ENCODE measurements at regions not wholly inside any gene's neighbourhood (a gene's known extent, or its start where the extent isn't known, plus 50 kb on each side); places are given as distances from the start of the nearest gene placed in this dataset.

GRCh38 chr3:70647094-70647493, 334.7 kb upstream of the MDFIC2 start:
- Histone ChIP-seq H3K9me1 (ENCODE audit: control insufficient read depth, extremely low read depth, insufficient read depth, low read length) (no peaks in the 10 kb centered on the region), H3K27ac (ENCODE audit: control insufficient read depth, insufficient read depth, low read length) (no peak overlapping the region), H3K79me2 (ENCODE audit: control insufficient read depth, insufficient read depth, low read length) (no peaks in the 10 kb centered on the region), H3K4me3 (ENCODE audit: control insufficient read depth in 2 of 3, extremely low read depth in 1 of 3, insufficient read depth in 2 of 3, low read depth in 1 of 3, low read length in 3 of 3) (no peak overlapping the region), H3K9ac (ENCODE audit: control insufficient read depth, extremely low read depth, insufficient read depth, low read length) (no peak overlapping the region), H3K9me3 (ENCODE audit: control insufficient read depth, low read depth, low read length) (no peaks in the 10 kb centered on the region), H3K4me2 (ENCODE audit: control insufficient read depth, extremely low read depth, insufficient read depth, low read depth, low read length) (no peak overlapping the region), H3K4me1 (ENCODE audit: control insufficient read depth, extremely low read depth, insufficient read depth, low read length) (no peaks in the 10 kb centered on the region), H2AFZ (ENCODE audit: control insufficient read depth, low read length) (no peak overlapping the region), H4K20me1 (ENCODE audit: control insufficient read depth, extremely low read depth, insufficient read depth, low read length) (no peaks in the 10 kb centered on the region), H3K27me3 (ENCODE audit: control insufficient read depth, extremely low read depth, insufficient read depth, low read length) (no peaks in the 10 kb centered on the region), H3K36me3 (ENCODE audit: control insufficient read depth in 2 of 2, extremely low read depth in 1 of 2, insufficient read depth in 2 of 2, low read length in 2 of 2) (no peaks in the 10 kb centered on the region)
- dilution Hi-C loops (cut with MboI; ENCODE audit: extremely low pct_ligation_motif_present, low sequenced_read_pairs): no loop called here
- DNase-seq (ENCODE audit: low read depth, low spot score) (no peak), FAIRE-seq (no peak)
- TF ChIP-seq CTCF (optimal IDR thresholded peaks at IDR 0.05 in 1 of 3, IDR thresholded peaks at IDR 0.05 in 1 of 3, conservative IDR thresholded peaks at IDR 0.05 in 1 of 3; ENCODE audit: extremely low read depth in 1 of 3, insufficient read depth in 2 of 3, low read length in 3 of 3) (no peak), EZH2 (IDR thresholded peaks at IDR 0.05; ENCODE audit: low read length) (no peak)

GRCh38 chr3:70646635-70647034, 334.2 kb upstream of the MDFIC2 start:
- no peak overlapping the region for H2AFZ ChIP-seq (ENCODE audit: control insufficient read depth, low read length)
- no peaks in the 10 kb centered on the region for H3K4me1 ChIP-seq (ENCODE audit: control insufficient read depth, extremely low read depth, insufficient read depth, low read length)
- dilution Hi-C loops (cut with MboI; ENCODE audit: extremely low pct_ligation_motif_present, low sequenced_read_pairs): no loop called here
- H4K20me1 ChIP-seq (ENCODE audit: control insufficient read depth, extremely low read depth, insufficient read depth, low read length): no peaks in the 10 kb centered on the region
- TF ChIP-seq EZH2 (IDR thresholded peaks at IDR 0.05; ENCODE audit: low read length) (no peak), CTCF (optimal IDR thresholded peaks at IDR 0.05 in 1 of 3, IDR thresholded peaks at IDR 0.05 in 1 of 3, conservative IDR thresholded peaks at IDR 0.05 in 1 of 3; ENCODE audit: extremely low read depth in 1 of 3, insufficient read depth in 2 of 3, low read length in 3 of 3) (no peak)
- no peak for DNase-seq (ENCODE audit: low read depth, low spot score)
- H3K9ac ChIP-seq (ENCODE audit: control insufficient read depth, extremely low read depth, insufficient read depth, low read length): no peak overlapping the region
- no peaks in the 10 kb centered on the region for H3K79me2 ChIP-seq (ENCODE audit: control insufficient read depth, insufficient read depth, low read length)
- no peak for FAIRE-seq
- no peaks in the 10 kb centered on the region for H3K36me3 ChIP-seq (ENCODE audit: control insufficient read depth in 2 of 2, extremely low read depth in 1 of 2, insufficient read depth in 2 of 2, low read length in 2 of 2)
- no peaks in the 10 kb centered on the region for H3K9me3 ChIP-seq (ENCODE audit: control insufficient read depth, low read depth, low read length)
- no peak overlapping the region for H3K4me3 ChIP-seq (ENCODE audit: control insufficient read depth in 2 of 3, extremely low read depth in 1 of 3, insufficient read depth in 2 of 3, low read depth in 1 of 3, low read length in 3 of 3)
- no peaks in the 10 kb centered on the region for H3K9me1 ChIP-seq (ENCODE audit: control insufficient read depth, extremely low read depth, insufficient read depth, low read length)
- H3K27me3 ChIP-seq (ENCODE audit: control insufficient read depth, extremely low read depth, insufficient read depth, low read length): no peaks in the 10 kb centered on the region
- no peak overlapping the region for H3K27ac ChIP-seq (ENCODE audit: control insufficient read depth, insufficient read depth, low read length)
- H3K4me2 ChIP-seq (ENCODE audit: control insufficient read depth, extremely low read depth, insufficient read depth, low read depth, low read length): no peak overlapping the region
